Ovary (tissue), 7 donors: ENCODE measurements at regions not wholly inside any gene's neighbourhood (a gene's known extent, or its start where the extent isn't known, plus 50 kb on each side); places are given as distances from the start of the nearest gene placed in this dataset.

Source experiments
- DNase-seq, 5 donors: peaks; one replicate each; pipeline ENCODE4 v3.0.0-alpha.2; 2019 to 2020
- H3K27ac ChIP-seq, 2 donors: fragments of 200-600 bp; one replicate each; pipeline versions ENCODE4 v1.5.1 to v1.8.0; 2019 to 2022
- H3K27me3 ChIP-seq: fragments of 200-600 bp; one replicate; pipeline ENCODE4 v1.8.0; 2022
- H3K36me3 ChIP-seq: fragments of 200-600 bp; sonication (generic); one replicate; pipeline ENCODE4 v1.5.1; 2019
- H3K4me1 ChIP-seq: one replicate; pipeline ENCODE4 v1.8.1; 2013; ENCODE audit warnings: mild to moderate bottlenecking, moderate library complexity; ENCODE audit not compliant: insufficient read depth
- H3K4me3 ChIP-seq: fragments of 200-600 bp; sonication (generic); one replicate; pipeline ENCODE4 v1.5.1; 2017
- H3K9me3 ChIP-seq, 2 donors: fragments of 200-600 bp in 1 of 2; sonication (generic) in 1 of 2; one replicate each; pipeline versions ENCODE4 v1.5.1 to v1.8.1; 2013 to 2019; ENCODE audit warnings: mild to moderate bottlenecking in 1 of 2, moderate library complexity in 1 of 2
- EP300 ChIP-seq: sonication (generic); formaldehyde crosslinking; IDR thresholded peaks from one replicate; pipeline ENCODE4 v1.6.1; 2017; ENCODE audit warnings: antibody characterized with exemption
- POLR2A ChIP-seq: fragments of 450-650 bp; IDR thresholded peaks from one replicate; pipeline ENCODE4 v1.6.1; 2017; ENCODE audit warnings: antibody characterized with exemption, mild to moderate bottlenecking, moderate library complexity
- WGBS, 3 donors: extraction: QIAGEN DNeasy Blood & Tissue Kit in 1 of 3; methylation state at CpG; one replicate each; pipeline versions ENCODE4 v1.1.5 to v1.1.7; 2013 to 2017; 5-methylcytosine and 5-hydroxymethylcytosine counted together
- intact Hi-C, 4 donors: fragments of 100-400 bp; cut with DNase I; formaldehyde crosslinking; loops; one replicate each; pipeline versions ENCODE4 v1.11.0 to v1.15.1; 2022 to 2023
- TF ChIP-seq, protein P1 (sequence below), 3 donors: fragments of 450-650 bp in 2 of 3; fragments of 200-600 bp in 1 of 3; IDR thresholded peaks; one replicate each; pipeline versions ENCODE4 v1.5.1 to v1.8.0; 2016 to 2022; ENCODE audit warnings: antibody characterized with exemption in 3 of 3, mild to moderate bottlenecking in 1 of 3
- donor health status: DM: no; HTN: no; CAD: no; lungs with moderate emphysema.
- donor health status: DM: no; HTN: no; CAD: no.
- donor health status: Bipolar disorder and iron deficiency.
- donor health status: DM: no; HTN: no; CAD: no.
- donor health status: DM: yes; HTN: yes; CAD: no.

DNA sequence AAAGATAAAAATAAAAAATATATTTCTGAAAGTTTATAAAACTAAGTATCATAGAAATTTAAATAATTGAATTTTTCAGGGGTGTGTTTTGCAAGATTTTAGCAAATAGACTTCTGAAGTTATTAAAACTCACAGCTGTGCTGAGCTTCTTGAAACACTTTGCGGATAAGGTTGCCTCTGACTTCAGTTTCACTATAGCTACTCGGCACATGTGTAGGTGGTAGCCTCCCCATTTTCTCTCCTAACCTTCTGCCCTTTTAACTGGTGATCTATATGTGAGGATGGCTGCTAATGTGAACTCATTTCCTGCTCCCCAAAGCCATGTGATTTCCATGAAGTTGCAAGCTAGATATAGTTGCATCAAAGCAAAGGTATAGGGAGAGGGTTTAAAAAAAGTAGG lies 129.3 kb upstream of the STMND1 start:
- WGBS, 3 donors, result 55 to 71% (median 68%) methylated on average over 2 of the region's 2 CpGs
- H3K36me3 ChIP-seq, result no peaks in the 10 kb centered on the region
- no peaks in the 10 kb centered on the region for H3K4me1 ChIP-seq
- H3K27ac ChIP-seq, result no peak overlapping the region
- H3K27me3 ChIP-seq, result no peaks in the 10 kb centered on the region
- no peaks in the 10 kb centered on the region for H3K9me3 ChIP-seq
- no peak for TF ChIP-seq POLR2A
- TF ChIP-seq, protein P1, sequence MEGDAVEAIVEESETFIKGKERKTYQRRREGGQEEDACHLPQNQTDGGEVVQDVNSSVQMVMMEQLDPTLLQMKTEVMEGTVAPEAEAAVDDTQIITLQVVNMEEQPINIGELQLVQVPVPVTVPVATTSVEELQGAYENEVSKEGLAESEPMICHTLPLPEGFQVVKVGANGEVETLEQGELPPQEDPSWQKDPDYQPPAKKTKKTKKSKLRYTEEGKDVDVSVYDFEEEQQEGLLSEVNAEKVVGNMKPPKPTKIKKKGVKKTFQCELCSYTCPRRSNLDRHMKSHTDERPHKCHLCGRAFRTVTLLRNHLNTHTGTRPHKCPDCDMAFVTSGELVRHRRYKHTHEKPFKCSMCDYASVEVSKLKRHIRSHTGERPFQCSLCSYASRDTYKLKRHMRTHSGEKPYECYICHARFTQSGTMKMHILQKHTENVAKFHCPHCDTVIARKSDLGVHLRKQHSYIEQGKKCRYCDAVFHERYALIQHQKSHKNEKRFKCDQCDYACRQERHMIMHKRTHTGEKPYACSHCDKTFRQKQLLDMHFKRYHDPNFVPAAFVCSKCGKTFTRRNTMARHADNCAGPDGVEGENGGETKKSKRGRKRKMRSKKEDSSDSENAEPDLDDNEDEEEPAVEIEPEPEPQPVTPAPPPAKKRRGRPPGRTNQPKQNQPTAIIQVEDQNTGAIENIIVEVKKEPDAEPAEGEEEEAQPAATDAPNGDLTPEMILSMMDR (IDR thresholded peaks at IDR 0.05), result no peak
- TF ChIP-seq EP300, result no peak
- H3K4me3 ChIP-seq, result no peak overlapping the region
- no peak for DNase-seq
- intact Hi-C loops, result no loop called here

DNA sequence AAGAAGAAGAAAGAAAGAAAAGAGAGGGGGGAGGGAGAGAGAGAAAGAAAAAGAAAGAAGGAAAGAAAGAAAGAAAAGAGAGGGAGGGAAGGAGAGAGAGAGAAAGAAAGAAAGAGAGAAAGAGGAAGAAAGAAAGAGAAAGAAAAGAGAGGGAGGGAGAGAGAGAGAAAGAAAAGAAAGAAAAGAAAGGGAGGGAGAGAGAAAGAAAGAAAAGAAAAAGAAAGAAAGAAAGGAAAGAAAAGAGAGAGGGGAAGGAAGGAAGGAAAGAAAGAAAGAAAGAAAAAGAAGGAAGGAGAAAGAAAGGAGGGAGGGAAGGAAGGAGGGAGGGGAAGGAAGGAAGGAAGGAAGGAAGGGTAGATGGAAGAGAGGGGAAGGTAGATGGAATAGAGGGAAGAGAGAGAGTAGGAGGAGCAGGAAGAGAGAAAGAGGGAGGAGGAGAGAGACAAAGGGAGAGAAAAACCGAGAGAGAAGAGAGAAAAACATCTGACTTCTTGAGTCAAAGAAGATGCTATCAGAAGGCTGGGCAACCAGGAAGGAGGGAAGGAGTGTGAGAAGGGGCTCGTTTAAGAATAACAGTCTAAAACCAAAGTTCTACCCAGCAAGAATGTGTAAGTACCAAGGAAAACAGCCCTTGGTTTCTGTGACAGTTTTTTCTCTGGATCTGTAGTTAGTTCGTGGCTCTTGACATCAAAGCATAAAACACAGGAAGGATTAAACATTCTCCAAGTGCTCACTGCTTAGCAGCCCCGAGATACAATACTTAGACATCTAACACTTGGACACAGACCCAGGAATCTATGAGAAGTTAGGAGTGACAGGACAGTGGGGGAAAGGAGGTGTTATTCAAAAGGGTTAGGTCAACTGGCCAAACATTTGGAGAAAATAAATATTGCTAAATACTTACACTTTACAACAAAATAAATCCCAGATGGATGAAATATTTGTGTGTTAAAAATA lies 131.9 kb upstream of the STMND1 start:
- H3K9me3 ChIP-seq, result no peaks in the 10 kb centered on the region
- no peak overlapping the region for H3K4me3 ChIP-seq
- intact Hi-C loops, result no loop called here
- WGBS, 3 donors, result 5 to 10% (median 6%) methylated on average over 4 of the region's 4 CpGs
- no peak overlapping the region for H3K27ac ChIP-seq
- no peak for TF ChIP-seq POLR2A
- TF ChIP-seq, protein P1 (IDR thresholded peaks at IDR 0.05), result no peak
- no peak for TF ChIP-seq EP300
- no peaks in the 10 kb centered on the region for H3K27me3 ChIP-seq
- no peaks in the 10 kb centered on the region for H3K4me1 ChIP-seq
- DNase-seq, result no peak
- no peaks in the 10 kb centered on the region for H3K36me3 ChIP-seq

DNA sequence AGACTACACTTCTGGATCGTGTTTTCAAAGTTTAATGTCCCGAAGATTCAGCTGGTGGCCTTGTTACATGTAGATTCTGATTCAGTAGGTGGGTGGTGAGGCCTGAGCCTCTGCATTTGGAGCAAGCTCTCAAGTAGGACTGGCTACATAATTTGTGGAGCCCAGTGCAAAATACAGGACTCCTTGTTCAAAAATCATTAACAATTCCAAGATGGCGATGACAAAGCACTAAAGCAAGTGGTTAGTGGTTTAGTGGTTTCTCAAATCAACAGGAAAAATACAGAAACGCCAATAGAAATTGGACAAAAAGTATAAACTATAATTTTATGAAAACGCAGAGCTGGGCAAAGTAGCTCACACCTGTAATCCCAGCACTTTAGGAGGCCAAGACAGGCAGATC lies 133.7 kb upstream of the STMND1 start:
- Histone ChIP-seq H3K27ac (no peak overlapping the region), H3K27me3 (no peaks in the 10 kb centered on the region), H3K9me3 (no peaks in the 10 kb centered on the region), H3K4me1 (no peaks in the 10 kb centered on the region), H3K36me3 (no peaks in the 10 kb centered on the region), H3K4me3 (no peak overlapping the region)
- DNase-seq, result no peak
- 92 to 97% (median 94%) methylated on average over 5 of the region's 5 CpGs for WGBS, 3 donors
- TF ChIP-seq, protein P1 (IDR thresholded peaks at IDR 0.05), result no peak
- TF ChIP-seq POLR2A, result no peak
- TF ChIP-seq EP300, result no peak
- intact Hi-C loops, result no loop called here

DNA sequence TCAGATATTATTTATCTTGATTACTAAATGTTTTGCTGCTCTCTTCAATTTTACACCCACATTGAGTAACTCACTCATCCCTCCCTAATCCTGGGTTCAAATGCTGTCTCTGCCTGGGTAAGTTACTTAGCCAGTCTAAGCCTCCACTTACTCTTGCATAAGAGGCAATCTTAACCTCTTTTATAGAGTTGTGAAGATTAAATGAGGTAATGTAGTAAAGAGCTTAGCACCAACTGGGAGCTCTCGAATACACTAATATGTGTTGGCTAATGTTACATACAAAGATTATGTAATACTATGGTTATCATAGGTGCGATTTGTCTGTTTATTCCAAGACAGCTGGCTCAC lies 134.4 kb upstream of the STMND1 start:
- Histone ChIP-seq H3K4me1 (no peaks in the 10 kb centered on the region), H3K27me3 (no peaks in the 10 kb centered on the region), H3K27ac (no peak overlapping the region), H3K36me3 (no peaks in the 10 kb centered on the region), H3K9me3 (no peaks in the 10 kb centered on the region), H3K4me3 (no peak overlapping the region)
- WGBS, 3 donors, result 89 to 93% (median 93%) methylated on average over 2 of the region's 2 CpGs
- no peak for DNase-seq
- TF ChIP-seq EP300 (no peak), POLR2A (no peak)
- TF ChIP-seq, protein P1 (IDR thresholded peaks at IDR 0.05), result no peak
- intact Hi-C loops, result no loop called here
